Astrocyte of the cerebellum (primary cell): ENCODE measurements at regions not wholly inside any gene's neighbourhood (a gene's known extent, or its start where the extent isn't known, plus 50 kb on each side); places are given as distances from the start of the nearest gene placed in this dataset.

Experiments used
- DNase-seq: peaks from one replicate; pipeline ENCODE4 v3.0.0-alpha.2; 2011; ENCODE audit warnings: low read depth
- H3K4me3 ChIP-seq: 2 replicates; pipeline ENCODE4 v1.5.1; 2011; ENCODE audit warnings: mild to moderate bottlenecking, low read depth, low read length, moderate library complexity
- in situ Hi-C: cut with HindIII; loops from 2 replicates; pipeline ENCODE4 v1.10.0; 2017; ENCODE audit warnings: low sequenced_read_pairs
- TF ChIP-seq, protein P1 (sequence below): IDR thresholded peaks from 2 replicates; pipeline ENCODE4 v1.5.1; 2012; ENCODE audit warnings: low read length, low read depth, moderate library complexity, mild to moderate bottlenecking; ENCODE audit errors: missing control alignments

DNA sequence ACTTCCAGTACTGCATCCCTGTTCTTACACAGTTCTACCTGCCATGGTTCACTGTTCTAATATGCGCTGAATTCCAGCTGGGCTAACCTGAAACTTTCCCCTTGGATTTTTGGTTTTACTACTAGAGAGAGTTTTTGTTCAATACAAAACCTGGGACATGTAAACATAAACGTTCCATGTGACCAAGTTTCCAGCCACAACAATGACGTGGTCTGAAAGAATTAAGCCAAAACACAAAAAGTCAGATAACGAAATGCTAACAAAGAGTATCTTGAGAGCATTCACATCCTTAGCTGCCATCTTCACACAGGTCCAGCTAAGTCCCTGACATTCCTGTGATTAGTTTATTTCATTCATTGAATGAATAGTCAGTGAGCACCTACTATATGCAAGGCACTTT lies 467.0 kb upstream of the PKDCC start:
- H3K4me3 ChIP-seq: no peak overlapping the region
- in situ Hi-C loops: no loop called here
- TF ChIP-seq, protein P1, sequence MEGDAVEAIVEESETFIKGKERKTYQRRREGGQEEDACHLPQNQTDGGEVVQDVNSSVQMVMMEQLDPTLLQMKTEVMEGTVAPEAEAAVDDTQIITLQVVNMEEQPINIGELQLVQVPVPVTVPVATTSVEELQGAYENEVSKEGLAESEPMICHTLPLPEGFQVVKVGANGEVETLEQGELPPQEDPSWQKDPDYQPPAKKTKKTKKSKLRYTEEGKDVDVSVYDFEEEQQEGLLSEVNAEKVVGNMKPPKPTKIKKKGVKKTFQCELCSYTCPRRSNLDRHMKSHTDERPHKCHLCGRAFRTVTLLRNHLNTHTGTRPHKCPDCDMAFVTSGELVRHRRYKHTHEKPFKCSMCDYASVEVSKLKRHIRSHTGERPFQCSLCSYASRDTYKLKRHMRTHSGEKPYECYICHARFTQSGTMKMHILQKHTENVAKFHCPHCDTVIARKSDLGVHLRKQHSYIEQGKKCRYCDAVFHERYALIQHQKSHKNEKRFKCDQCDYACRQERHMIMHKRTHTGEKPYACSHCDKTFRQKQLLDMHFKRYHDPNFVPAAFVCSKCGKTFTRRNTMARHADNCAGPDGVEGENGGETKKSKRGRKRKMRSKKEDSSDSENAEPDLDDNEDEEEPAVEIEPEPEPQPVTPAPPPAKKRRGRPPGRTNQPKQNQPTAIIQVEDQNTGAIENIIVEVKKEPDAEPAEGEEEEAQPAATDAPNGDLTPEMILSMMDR: no peak
- peak; percentile 53 for DNase-seq

GRCh38 chr2:41595240-41595639 lies 452.6 kb upstream of the PKDCC start:
- TF ChIP-seq, protein P1: no peak
- no peak for DNase-seq
- H3K4me3 ChIP-seq: no peak overlapping the region
- in situ Hi-C loops: no loop called here

- DNase-seq: no peak
- H3K4me3 ChIP-seq: no peak overlapping the region
- in situ Hi-C loops: no loop called here
- TF ChIP-seq, protein P1: no peak
Observed at GRCh38 chr2:41597680-41598079, 450.1 kb upstream of the PKDCC start.

DNA sequence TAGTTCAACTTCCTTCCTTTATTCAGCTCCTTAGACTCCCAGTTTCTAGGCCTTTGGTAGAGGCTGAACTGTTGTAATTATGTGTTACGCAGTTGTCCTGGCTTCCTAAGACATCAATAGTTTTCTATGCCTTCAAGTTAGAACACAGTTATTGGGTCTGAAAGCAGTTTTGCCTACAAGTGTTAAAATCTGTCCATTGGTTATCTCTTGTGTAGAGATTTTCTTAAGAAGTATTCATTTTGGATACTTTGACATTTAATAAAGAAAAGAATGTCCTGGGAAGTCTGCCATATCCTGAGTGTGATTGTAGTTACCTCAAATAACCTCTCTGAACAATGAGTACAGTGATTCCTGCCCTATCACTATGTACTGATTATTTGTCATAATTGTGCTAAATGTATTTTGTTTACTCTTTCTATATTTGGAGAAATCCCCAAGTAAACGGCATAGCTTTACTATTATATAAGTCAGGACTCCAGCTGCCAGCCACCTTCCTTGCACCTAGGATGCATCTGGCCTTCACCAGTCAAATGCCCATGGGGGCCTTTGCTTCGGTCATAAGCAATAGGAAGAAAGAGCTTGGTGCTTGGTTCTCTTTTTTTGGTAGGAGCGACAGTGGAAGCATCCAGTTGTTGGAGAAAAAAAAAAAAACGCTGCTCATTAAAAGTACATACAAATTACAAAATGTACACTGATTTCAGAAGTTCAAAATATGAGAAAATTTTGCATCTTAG lies 449.5 kb upstream of the PKDCC start:
- peak; percentile 51 for DNase-seq
- no peak overlapping the region for H3K4me3 ChIP-seq
- TF ChIP-seq, protein P1: no peak
- in situ Hi-C loops: no loop called here

- no peak overlapping the region for H3K4me3 ChIP-seq
- TF ChIP-seq, protein P1: no peak
- DNase-seq: peak; percentile 58
- in situ Hi-C loops: no loop called here
Observed at GRCh38 chr2:41600460-41600859, 447.4 kb upstream of the PKDCC start.

DNA sequence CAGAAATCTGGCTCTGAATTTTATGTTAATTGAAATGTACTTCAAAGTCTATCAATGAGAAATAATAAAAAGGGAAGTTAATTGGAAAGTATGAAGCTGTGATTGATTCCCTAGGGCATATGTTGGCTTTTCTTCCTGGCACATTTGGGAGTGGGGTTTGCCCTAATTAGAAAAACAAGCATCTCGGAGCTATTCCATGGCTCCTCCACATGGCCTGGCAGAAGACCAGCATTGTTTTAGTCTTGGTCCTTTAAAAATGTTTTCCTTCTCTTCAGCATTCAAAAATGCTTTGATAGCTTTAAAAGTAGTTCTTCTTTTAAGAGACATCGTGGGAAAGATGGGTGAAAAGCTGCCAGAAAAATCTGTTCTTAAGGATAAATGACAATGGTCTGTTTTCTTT lies 445.5 kb upstream of the PKDCC start:
- no peak for DNase-seq
- H3K4me3 ChIP-seq: no peak overlapping the region
- TF ChIP-seq, protein P1: no peak
- in situ Hi-C loops: no loop called here
